ENCODE measurements at regions not wholly inside any gene's neighbourhood (a gene's known extent, or its start where the extent isn't known, plus 50 kb on each side); places are given as distances from the start of the nearest gene placed in this dataset.

DNA sequence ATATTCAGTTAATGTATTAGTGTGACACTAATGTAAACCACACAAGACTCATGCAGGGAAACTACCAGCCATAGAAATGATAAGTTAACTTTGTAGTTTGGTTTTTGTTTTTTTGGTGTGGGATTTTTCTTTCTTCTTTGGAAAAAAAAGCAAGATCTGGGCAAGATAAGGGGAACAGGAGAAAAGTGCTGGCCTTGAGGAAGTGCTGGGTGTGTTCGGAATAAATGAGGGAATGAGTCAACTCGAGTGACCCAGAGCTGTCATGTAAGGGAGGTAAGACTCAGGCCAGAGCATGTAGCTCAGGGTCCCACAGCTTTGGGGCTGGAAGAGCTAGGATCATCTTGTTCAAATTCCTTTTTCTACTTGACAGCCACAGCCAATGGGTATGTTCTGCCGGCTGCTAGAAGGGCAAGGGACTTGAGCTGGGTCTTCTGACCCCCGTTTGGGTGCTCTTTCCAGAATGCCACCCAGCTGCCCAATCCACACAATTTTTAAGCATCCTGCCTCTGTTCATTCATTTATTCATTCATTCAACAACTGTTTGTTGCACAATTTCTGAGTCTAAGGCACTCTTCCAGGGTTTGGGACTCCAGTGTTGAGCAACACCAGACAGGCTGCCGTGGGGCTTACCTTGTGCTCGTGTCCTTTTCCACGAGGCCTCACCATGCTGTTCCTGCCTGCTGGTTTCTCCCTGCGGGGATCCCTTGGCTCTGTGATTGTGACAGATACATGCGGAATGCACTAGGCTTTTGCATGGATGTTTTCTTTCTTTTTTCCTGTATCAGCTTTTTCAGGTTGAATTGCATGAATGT, 54.5 kb downstream of the CLDN34 start:
- DNase-seq = no peak

DNA sequence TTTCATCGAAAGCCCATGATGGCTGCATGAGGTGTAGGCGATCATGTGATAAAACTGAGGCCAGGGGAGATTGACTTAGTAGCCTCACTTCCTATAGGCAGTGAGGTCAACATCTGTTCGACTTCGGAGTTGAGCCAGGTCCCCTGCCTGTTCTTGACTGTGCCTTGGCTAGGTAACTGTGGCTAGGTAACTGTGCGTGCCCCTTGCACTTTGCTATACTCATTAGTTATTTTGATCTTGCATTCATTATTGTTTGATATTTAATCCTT, 55.0 kb downstream of the CLDN34 start:
- DNase-seq = no peak

DNA sequence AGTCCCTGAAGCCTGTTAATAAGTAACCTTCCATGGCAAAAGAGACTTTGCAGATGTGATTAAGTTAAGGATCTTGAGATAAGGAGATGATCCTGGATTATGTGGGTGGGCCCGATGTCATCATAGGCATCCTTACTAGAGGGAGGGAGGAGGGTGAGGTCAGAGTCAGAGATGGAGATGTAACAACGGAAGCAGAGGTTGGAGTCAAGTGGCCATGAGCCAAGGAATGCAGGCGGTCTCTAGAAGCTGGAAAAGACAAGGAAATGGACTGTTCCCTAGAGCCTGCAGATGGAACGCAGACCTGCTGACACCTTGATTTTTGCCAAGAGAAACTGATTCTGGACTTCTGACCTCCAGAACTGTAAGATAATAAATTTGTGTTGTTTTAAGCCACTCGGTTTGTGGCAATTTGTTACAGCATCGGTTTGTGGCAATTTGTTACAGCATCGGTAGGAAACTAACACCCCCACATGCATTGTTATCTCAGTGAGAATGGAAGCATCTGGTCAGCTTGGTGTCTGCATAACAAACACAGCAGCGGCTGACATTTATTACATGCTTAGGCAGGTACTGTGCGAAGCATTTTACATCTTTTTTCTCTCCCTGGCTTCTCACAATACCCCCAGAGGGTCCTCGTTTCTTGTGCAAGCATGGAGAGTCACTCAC, 55.6 kb downstream of the CLDN34 start:
- DNase-seq = no peak

DNA sequence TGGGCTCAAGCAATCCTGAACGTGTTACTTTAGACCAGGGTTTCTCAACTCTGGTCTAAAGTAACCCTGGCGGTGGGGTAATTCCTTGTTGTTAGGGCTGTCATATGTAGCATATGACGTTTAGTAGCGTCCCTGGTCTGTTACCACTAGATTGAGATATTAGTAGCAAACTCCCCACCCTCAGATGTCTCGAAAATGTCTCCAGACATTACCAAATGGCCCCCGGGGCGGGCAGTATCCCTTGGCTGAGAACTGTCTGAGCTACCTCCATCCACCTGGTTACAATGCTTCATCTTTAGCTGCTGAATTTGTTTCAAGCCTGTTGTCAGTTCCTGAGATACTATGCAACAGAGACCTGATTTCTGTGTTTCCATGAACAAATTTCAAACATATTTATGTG, 56.7 kb downstream of the CLDN34 start:
- DNase-seq = no peak

DNA sequence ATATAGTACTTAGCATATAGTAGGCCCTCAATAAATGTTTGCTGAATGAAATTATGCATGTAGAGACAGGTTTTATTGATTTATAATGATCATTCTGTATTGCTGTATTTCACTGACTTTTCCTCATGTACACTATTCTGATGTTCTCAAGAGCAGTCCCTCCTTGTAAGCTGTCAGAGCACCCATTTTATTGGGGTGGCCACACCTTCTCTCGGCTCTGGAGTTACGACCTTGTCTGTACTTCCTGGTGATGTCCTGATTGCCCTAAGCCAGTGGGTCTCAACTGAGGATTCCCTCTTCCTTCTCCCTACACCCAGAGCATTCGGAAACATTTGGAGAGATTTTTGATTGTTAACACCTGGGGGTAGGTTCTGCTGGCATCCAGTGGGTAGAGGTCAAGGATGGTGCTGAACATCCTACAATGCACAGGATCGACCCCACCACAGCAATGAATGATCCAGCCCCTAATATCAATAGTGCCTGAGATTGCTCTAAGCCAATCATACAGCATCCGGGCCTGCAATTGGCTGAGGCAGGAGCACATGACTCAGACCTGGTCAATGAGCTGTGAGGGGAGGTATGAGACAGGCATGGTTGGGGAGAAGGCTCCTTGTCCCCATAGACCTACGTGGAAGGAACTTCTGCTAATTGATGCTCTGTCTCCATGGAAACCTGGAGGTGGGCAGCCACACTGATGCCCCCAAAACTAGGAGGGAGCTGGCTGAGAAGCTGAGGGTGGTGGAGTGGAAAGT, 58.8 kb downstream of the CLDN34 start:
- no peak for DNase-seq

DNA sequence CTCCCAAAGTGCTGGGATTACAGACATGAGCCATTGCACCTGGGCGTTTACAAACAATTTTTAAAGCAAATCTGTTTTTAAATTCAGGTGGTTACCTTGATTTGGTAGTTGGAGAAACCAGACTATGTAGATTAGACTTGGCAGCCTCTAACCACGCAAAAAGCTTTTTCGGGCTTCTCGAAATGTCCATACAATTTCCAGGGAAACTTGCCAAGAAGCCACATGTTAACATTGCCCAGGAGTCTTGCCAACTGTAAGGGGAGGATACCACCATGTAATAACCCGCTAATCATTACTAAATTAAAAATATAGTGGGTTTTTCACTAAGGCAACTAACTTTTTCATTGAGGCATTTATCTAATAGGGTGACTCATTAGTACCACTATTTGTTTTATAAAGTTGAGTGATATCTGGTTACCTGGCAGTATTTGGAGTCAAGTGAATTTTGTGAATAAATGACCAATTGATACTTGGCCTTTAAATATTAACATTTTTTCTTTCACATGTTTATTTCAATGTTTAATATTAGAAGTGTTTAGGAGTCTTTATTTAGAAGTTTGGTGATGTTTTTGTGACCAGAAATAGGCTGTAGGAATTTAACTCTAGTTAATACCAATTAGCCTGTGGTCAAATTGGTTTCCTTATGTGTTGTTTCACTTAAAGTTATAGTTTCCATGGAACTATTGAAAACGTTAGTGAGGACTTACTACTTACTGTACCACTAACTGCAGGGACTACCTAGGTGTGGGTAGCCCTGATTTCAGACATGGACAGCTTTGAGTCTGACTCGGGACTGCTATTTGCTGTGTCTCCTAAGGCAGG, 61.3 kb downstream of the CLDN34 start:
- DNase-seq = no peak

DNA sequence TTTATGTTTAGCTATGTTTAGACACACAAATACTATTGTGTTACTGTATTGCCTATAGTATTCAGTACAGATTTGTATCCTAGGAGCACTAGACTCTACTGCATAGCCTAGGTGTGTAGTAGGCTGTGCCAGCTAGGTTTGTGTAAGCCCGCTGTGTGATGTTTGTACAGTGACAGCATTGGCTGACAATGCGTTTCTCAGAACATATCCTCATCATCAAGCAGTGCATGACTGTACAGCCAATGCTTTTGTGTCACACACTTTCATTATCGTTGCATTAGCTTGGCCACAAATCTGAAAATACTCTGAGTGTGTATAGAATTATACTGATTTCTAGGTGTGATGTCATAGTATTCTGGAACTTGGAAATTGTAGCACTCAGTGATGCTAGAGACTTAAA, 63.4 kb downstream of the CLDN34 start:
- DNase-seq = no peak

DNA sequence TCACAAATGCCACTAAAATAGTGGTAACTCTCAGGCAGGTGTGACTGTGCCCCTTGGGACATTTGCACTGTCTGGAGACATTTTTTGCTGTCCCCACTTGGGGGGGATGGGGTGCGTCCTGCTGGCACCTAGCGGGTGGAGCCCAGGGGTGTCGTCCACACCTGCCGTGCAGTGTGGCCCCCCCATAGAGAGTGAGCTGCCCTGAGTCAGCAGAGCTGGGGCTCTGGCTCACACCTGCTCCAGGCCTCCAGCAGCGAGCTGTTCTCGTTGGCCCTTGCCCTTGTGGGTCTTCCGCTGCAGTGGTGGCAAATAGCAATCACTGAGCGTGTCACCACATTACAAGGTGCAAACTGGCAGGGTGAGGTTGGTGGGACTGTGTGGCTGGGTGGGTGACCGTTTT, 64.6 kb downstream of the CLDN34 start:
- DNase-seq = no peak

DNA sequence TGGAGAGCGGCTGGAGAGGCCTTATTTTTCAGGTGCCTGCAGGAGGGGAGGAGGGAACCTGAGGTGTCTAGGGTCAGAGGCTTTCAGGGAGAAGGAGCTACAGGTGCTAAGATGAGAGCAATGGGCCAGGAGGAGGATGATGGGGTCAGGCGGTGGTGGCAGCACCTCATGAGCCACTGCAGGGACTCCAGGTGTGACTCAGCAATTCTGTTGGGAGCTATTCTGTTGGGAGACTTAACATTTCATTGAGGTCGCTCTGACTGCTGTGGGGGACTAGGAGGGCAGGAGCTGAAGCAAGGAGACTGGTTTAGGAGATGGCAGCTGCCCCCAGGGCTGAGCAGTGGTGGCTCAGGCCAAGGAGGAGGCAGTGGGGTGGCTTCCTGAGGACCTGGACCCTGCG, 65.0 kb downstream of the CLDN34 start:
- no peak for DNase-seq

DNA sequence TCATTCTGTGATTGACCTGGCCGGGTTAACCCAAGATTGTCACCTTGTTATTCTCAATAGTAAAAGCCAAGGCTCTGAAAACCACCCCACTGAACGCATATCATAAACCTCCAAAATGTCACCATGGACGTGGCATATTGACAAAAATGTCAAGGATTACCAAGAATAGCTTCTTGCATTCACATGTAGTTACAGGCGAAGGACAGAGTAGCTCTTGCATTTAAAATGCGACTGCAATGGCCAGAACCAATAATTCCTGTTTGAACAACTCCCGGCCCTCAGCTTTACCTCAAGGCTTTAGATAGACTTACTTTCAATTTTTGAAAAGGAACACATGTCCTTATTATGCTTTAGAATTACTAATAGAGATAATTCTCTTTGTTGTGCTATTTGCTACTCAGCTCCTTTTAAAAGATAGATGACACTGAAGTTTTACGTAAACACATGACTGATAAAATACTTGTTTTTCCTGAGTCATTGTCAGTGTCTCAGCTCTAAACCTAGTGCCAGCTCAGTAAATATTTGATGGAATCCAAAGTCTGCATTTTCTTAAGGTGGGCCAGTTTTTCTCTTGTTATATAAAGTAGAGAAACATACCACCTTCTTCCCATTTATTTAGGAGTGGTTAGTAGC, 66.3 kb downstream of the CLDN34 start:
- no peak for DNase-seq

DNA sequence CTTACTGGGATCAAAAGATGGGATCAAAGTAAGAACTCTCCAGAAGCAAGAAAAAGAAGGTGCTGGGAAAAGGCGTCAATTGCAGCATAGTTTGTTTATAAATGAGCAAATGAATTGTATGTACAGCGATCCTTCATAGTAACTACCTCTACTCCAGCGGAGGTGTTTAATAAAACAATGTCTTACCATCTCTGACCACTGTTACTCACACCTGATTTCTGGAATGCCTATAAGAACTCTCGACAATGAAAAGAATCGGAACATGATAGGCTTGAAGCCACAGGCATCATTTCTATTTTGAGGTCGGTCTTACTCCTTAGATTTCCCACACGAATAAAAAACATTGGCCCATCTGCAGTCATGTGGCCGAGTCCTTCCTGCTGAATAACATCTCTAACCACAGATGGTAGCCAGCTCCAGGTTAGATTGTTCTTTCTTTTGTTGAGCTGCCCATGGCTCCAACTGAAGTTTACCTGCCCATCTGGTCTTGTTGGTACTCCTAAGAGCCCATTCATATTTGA, 67.6 kb downstream of the CLDN34 start:
- no peak for DNase-seq

DNA sequence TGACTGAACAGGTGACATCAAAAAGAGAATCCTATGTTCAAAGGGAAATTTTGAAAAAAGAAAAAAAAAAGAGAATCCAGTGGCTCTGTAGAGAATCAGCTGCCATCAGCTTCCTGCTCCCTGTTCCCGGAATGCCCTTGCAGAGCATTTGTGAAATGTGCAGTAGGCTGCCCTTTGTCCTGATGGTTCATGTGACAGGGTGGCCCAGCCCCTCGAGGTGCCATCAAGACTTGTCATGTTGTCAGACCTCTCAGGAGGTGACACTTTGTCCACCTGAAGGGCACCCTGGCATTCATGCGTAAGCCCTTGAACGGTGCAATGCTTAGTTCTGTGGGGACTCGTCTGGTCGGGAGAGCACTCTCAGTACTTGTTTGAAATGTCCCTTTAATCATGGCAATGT, 71.4 kb downstream of the CLDN34 start:
- DNase-seq = no peak

DNA sequence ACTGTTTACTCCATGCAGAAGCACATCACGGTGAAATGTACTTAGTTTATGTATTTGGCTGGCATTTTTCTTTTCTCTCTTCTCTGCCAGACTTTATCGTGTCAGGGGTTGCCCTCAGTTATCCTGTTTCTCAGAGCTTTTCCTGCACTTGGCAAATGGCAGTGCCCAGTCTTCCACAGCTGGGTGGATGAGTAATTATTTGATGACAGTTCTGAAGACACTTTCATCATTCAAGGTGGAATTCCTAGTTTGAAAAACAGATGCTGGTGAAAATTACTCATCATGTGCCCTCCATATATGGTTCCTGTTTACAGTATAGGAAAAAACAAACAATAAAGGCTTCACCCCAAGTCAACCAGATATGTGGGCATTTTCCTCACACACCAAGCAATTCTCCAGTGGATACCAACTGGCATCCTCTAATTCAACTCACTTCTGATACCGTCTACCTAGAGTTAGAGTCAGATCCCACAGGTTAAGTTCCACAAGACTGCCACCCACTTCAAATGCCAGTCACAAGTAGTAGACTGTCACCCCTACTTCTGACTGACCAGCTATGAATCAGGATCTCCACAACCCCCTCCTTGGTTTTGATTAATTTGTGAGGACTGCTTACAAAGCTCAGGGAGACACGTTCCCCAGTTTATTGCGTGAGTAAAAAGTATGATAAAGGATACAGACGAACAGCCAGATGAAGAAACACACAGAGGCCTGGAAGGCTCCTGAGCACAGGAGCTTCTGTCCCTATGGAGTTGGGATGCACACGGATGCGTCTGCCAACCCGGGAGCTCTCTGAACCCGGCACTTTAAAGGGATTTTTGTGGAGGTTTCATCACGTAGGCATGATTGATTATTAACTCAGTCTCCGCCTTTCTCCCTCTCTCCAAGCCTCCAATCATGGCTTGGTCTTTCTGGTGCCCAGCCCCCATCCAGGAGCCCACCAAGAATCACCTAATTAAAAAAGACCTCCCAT, 72.9 kb downstream of the CLDN34 start:
- DNase-seq = no peak

DNA sequence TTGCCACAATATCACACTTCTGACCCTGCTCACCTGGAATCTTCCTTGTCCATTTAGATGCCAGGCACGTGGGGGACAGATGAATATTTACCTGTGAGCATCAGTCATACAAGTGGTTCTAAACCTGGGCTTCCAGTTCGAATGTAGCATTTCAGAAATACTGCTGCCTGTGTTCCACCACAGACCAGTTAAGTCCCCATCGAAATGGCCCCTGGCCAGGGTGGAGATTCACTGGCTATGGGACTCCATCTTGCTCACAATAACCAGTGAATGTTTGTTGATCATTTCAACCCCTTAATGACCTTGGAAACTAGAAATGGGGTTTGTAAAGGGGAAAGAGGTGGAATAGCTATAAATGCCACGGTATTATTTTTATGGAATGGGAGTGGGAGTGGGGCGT, 73.8 kb downstream of the CLDN34 start:
- DNase-seq = no peak

DNA sequence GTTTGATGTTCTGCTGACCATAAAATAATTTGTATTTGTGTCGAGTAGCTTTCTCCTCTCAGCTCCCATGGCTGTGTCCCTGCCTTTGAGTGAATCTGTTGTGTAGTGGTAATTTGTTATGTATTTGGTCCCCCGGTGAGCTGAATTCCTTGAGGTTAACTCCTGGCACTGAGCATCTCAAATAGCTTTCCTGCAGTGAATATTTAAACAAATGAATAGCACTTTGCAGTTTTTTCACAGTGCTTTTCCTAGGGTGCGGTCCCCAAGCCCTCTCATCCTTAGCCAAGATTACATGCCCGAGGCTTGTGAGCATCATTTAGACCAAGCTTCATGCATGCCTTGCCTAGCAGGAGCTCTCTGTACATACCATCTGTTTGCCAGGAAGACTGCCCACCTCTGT, 74.2 kb downstream of the CLDN34 start:
- no peak for DNase-seq

DNA sequence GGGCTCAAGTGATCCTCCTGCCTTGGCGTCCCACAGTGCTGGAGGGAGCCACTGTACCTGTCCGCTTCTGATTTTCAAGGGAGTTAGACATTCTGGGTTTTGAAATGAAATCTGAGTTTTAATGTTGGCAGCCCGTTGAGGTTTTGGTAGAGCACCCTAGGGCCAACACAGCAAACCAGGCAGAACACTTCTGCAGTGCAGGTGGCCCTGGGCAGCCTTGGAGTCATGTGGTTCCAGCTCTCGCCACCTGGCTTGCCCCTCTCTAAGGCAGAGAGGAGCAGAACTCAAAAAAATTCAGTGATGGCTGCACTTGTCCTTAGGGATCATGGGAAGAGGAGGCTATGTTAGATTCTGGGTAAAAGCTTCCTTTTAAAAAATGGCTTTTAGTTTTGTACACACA, 74.9 kb downstream of the CLDN34 start:
- DNase-seq = no peak

DNA sequence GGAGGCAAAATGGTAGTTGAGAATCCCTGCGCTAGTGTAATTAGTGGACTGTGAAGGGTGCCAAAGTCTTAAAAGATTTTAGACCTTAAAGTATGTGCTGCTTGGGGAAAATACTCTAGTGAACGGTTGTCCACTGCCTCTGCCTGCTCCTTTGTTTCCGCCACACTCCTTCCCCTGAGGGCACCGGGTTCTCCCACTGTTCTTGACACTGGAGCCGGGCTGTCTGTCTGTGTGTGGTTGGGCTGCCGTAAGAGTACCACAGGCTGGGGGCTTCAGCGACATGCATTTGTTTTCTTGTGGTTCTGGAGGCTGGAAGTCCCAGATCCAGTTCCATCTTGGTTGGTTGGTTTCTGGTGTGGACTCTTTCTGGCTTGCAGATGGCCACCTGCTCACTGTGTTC, 76.2 kb downstream of the CLDN34 start:
- no peak for DNase-seq

DNA sequence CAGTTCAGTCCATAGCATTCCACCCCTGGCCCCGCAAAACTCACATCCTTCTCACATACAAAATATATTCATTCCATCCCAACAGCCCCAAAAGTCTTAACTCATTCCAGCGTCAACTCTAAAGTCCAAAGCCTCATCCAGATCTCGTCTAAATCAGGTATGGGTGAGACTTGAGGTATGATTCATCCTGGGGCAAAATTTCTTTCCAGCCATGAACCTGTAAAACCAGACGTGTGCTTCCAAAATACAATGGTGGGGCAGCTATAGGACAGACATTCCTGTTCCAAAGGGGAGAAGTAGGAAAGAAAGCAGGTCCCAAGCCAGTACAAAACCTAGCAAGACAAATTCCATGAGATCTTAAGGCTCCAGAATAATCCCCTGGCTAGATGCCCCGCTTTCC, 76.9 kb downstream of the CLDN34 start:
- DNase-seq = no peak

DNA sequence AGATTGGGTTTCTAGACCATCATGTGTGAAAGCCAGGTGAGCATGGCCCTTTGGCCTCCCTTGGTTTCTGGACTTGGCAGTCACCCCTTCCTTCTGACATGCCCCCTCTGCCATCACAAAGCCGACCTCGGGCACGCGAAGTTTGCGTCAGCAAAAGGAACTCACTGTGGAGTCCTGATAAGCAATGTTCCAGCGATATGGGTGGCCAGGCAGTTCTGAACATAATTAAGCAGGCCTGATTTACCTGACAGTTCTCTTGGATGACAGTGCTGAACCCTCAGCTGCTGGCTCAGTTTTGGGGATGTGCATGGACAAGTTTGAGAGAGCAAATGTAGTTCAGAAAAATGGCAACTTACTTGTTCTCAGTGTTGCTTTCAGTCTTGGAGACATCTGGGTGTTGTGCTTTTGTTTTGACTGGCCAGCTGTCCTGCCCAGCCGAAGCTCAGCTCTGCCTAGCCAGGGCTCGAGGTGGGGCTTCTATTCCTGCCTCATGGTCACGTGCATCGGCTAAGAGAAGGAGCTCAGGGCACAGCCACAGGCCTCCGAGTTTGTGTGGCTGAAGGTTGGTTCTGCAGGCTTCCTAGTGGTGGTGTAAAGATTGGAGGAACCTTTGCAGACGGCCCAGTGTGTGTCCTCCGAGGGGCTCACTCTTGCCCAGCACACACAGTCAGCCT, 78.3 kb downstream of the CLDN34 start:
- DNase-seq = no peak

DNA sequence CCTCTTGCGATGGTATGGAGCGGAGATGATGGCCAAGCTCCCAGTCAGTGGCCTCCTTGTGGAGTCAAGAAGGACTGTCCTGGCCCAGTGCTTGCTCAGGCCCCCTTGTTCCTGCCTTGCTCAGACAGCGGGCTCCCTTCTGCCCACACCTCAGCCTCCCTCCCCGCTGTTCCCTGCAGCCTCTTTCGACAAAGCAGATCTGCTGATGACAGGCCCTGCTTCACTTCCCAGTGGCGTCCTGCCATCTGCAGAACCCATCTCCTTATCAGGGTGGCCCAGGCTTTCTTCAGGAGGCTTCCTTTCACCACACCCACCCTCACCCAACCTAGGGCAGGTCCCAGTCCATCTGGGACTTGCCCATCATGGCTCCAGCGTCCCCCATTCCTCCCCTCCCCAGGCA, 80.0 kb downstream of the CLDN34 start:
- no peak for DNase-seq

DNA sequence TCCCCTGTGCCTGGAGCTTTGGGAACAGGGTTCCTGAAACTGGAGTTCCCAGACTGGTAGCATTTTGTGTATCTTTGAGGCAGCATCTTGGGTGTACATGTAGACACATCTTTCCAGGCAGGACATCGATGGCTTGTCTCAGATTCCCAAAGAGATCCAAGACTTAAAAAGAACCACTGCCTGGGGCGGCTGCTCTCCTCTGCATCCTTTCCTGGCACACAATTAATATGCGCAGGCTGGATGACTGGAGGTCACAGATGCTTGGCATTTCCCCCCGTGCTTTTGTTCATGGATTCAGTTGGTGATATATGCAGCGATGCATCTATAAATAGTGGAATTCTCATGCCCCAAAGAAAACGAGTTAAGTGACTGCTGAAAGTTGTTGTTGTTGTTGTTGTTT, 80.5 kb downstream of the CLDN34 start:
- DNase-seq = no peak

Measured in central memory CD4-positive, alpha-beta T cell (primary cell).